A172 (cell line): ENCODE measurements at regions not wholly inside any gene's neighbourhood (a gene's known extent, or its start where the extent isn't known, plus 50 kb on each side); places are given as distances from the start of the nearest gene placed in this dataset.
A peak's percentile ranks its signal among the peaks of the same experiment; 100 is the strongest.

ENCODE experiments used
- DNase-seq: peaks from one replicate; pipeline ENCODE4 v3.0.0-alpha.2; 2015; ENCODE audit warnings: low spot score

DNA sequence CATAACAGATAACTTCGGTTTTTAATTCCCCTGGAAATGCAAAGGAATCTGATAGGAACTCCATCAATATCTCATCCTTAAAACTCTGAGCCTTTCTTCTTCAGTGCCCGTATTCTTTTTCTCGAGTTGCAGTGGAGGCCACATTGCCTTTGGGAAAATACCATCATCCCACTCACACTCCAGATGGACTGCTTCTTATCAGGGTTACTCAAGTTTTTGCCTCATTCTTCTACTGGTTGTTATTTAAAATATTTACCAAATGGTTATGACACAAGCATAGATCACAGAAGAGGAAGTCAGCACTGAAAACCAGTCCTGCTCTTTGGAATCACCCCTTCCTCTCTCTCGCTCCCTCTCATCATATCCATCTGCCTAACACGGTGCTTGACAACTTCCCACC lies 1020.5 kb upstream of the SLC10A2 start:
- DNase-seq = no peak

- no peak for DNase-seq
These were observed 1020.0 kb upstream of the SLC10A2 start for GRCh38 chr13:104086210-104086609.

DNA sequence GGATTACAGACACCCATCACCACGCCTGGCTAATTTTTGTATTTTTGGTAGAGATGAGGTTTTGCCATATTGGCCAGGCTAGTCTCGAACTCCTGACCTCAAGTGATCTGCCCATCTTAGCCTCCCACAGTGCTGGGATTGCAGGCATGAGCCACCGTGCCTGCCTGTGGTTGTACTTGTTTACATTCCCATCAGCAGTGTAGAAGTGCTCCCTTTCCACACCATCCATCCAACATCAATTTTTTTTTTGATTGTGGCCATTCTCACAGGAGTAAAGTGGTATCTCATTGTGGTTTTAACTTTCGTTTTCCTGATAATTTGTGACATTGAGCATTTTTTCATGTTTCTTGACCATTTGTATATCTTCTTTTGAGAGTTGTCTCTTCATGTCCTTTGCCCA lies 1019.4 kb upstream of the SLC10A2 start:
- DNase-seq = no peak

DNA sequence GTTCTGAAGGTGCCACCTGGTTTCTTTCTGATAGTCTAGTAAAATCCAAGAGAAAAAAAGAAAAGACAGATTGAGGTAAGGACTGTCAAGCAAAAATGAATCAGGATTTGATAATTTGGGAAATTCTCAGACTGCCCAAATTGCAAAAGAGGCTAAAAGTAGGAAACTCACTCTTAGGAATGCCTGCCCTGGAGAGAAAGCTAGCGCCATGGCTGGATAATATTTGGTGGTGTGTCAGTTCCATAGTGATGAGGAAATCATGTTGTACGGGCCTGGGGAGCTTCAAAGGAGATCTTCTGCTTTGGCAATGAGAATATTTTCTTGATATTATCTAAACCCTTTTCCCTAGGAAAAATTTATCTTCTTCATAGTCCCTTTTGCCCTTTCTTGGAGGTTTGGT lies 1008.1 kb upstream of the SLC10A2 start:
- no peak for DNase-seq

DNA sequence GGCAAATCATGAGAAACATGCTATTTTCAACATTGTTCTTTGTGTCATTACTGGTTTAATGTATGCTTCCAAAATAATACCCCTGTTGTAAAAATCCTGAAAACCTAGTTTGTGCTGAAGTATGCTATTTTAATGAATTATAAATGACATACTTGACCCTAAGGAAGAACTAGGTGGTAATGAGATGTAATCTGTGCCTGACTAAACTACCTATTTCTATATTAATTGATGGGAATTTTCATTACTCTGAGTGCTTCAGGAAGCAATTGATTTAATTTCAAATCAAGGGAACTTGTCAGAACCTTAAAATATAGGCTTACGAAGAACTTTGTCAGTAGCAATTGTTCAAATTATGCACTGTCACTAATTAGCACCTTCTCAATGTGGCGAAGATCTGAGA lies 1005.6 kb upstream of the SLC10A2 start:
- DNase-seq = no peak

GRCh38 chr13:104065328-104065727 lies 999.1 kb upstream of the SLC10A2 start:
- no peak for DNase-seq

DNA sequence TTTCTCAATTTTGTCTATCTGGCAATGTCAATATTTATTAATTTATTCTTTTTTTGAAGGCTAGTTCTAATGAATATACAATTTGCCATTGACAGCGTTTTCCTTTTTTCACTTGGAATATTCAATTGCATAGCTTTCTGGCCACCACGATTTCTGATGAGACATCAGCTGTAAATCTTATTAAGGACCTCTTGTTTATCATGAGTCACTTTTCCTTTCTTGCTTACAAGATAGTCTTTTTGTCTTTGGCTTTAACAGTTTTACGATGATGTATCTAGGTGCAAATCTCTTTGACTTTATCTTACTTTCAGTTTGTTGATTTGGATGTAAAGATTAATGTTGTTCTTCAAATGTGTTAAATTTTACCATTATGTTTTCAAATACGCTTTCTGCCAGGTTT lies 991.6 kb upstream of the SLC10A2 start:
- peak; percentile 52 for DNase-seq

DNA sequence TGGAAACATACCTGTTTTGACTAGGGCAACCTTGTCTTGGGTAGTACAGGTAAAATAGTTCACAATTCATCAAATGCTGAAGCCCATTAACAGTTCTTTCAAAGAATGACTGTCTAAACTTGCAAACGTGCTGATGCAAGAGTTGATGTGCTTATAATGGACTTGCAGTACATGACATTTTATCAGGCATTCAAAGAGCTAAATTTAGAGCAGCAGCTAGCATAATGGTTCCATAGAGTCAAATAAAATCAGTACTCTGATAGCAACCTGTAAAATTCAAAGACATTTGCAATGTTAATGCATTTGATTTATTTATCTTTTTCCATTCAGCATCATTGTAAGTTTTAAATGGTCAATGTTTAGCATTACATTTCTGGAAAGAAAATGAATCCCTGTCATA lies 979.7 kb upstream of the SLC10A2 start:
- no peak for DNase-seq

DNA sequence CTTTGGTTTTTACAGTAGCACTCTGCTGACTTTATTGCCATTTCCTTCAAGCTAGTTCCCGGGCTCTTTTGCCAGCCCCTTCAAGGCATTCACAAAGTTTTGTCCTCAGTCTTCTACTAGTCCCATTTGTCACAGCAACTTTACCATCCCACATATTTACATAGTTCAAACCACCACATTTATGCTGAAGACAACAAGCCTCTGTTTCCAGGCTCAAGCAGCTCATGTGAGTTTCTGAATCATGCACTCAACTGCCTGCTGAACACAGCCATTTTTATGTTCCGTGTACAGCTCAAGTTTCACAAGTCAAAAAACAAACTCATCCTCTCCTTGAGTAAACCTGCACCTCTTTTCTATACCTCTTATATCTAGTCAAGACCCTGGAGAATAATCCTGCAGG lies 977.0 kb upstream of the SLC10A2 start:
- peak; percentile 5 for DNase-seq

- no peak for DNase-seq
These were observed 968.7 kb upstream of the SLC10A2 start for GRCh38 chr13:104034891-104035290.

- DNase-seq = no peak
These were observed 959.1 kb upstream of the SLC10A2 start for GRCh38 chr13:104025303-104025702.

DNA sequence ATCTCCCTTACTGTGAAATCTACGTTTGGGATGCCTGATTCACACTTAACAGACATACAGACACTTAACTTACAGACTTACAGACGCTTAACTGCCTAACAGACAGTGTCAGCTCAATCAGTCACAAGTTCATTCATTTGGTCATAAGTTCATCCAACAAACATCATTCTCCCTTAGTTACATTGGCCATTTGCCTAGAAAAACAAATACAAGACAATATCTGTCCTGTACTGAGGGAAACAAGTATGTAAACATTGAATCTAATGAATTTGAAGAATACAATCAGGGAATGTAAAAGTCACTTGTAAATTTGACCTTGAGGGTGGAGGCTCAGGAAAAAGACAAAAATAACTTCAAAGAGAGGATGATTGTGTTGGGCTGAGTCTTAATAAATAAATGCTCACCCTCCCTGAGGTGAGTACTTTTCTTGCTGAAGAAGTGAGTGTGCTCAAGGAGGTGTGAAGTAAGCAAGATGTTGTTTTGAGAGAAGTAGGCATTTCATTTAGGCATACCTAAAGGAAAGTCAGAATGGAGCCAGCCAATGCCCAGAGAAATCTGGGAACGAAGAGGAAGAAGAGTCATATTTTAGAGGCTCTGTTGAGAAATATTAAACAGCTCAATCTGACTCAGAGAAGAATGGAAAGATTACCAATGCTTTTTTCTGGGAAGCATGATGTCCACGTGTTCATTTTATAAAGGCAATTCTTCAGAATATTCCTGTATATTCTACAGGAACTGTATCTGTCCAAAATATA lies 958.4 kb upstream of the SLC10A2 start:
- no peak for DNase-seq

- no peak for DNase-seq
These were observed 955.7 kb upstream of the SLC10A2 start for GRCh38 chr13:104021806-104022397.

- DNase-seq = no peak
These were observed 951.1 kb upstream of the SLC10A2 start for GRCh38 chr13:104017317-104017716.

- DNase-seq = no peak
These were observed 949.6 kb upstream of the SLC10A2 start for GRCh38 chr13:104015646-104016396.

GRCh38 chr13:104014803-104015645 lies 948.8 kb upstream of the SLC10A2 start:
- DNase-seq = no peak

DNA sequence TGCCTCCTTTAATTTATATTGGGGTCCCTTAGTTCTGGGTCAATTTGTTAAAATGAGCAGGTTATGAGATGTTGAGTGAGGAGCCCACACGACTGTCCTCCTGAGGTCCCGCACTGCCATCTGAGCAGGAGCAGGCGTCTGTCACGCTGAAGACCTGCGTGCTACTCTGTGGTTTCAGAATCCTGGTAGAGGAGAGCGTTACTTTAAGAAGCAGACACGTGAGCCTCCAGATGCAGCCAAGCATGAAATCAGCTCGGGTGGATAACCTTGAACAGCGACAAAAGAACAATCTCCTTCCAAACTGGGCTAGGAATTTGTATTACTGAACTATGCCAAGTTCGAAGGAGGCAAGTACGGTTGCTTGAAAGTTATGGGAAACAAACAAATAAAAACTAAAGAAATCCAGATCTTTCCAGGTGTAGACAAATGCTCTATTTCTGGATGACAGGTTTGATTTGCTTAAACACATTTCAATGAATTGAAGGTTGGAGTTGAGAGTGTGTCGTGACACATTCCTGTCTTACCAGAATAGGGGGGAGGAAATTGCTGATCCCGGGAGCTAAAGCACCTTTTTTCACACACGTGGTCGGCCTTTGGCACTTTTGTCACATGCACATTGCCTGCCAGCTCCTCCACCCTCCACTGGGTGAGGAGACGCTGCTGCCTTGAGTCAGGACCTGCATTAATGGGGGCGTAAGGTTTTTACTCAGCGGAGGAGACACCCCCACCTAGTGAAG lies 945.5 kb upstream of the SLC10A2 start:
- no peak for DNase-seq

- DNase-seq = peak; percentile 6
These were observed 942.6 kb upstream of the SLC10A2 start for GRCh38 chr13:104008541-104009435.

DNA sequence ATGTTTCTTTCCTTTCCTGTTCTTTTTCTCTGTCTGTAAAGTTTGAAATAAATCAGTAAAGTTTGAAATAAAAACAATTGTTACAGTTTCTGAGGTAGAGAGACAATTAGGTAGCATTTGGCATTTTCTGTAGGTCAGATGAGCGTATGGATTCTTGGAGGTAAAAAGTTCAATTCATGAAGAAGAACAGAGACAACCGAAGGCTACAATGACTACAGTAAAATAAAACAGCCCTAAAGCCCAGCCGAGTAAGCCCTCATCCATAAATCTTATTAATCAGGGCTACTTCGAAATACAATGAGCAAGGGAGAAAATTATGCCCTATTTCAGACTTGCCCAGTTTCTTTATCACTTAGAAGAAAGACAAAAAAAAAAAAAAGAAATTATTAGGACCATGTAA lies 941.9 kb upstream of the SLC10A2 start:
- DNase-seq = no peak

GRCh38 chr13:104006625-104007075 lies 940.4 kb upstream of the SLC10A2 start:
- peak; percentile 24 for DNase-seq
